ENCODE measurements at regions not wholly inside any gene's neighbourhood (a gene's known extent, or its start where the extent isn't known, plus 50 kb on each side); places are given as distances from the start of the nearest gene placed in this dataset.
"Not testable (repeated sequence)": the region's sequence is repeated elsewhere in the genome, so short reads cannot be mapped to it uniquely, and the experiment has no call there.

DNA sequence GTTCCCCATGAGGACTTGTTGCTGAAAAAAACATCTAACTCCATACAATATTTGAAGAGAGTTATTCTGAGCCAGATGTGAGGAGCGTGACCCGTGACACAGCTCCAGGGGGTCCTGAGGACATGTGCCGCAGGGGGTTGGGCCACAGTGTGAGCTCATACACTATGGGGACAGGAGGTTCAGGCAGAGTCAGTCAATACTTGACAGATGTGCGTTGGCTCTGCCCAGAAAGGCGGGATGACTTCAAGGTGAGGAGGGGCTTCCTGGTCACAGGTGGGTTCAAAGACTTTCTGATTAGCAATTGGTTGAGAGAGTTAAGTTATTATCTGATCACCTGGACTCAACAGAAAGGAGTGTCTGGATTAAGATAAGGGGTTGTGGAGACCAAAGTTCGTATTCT lies 147.1 kb upstream of the ZNF469 start:
- not testable (repeated sequence) for H3K27ac ChIP-seq; H3K4me2 ChIP-seq (ENCODE audit: low read length)

GRCh38 chr16:88236229-88236628 lies 146.5 kb upstream of the ZNF469 start:
- H3K9me3 ChIP-seq (ENCODE audit: control insufficient read depth, low read length); H3K27ac ChIP-seq; H3K9ac ChIP-seq; H3K4me2 ChIP-seq (ENCODE audit: low read length); H3K79me2 ChIP-seq; H3K4me3 ChIP-seq (ENCODE audit: low read depth, low read length); H3K27me3 ChIP-seq (ENCODE audit: control insufficient read depth, insufficient read depth, low read length); H3K36me3 ChIP-seq (ENCODE audit: control insufficient read depth, insufficient read depth, low read length); H2AFZ ChIP-seq; H3K4me1 ChIP-seq: not testable (repeated sequence)

More for the DNA sequence above, 147.1 kb upstream of the ZNF469 start:
- H3K27me3 ChIP-seq (ENCODE audit: control insufficient read depth, insufficient read depth, low read length); H3K9ac ChIP-seq; H3K79me2 ChIP-seq; H3K4me3 ChIP-seq (ENCODE audit: low read depth, low read length); H3K9me3 ChIP-seq (ENCODE audit: control insufficient read depth, low read length); H3K4me1 ChIP-seq; H3K36me3 ChIP-seq (ENCODE audit: control insufficient read depth, insufficient read depth, low read length); H2AFZ ChIP-seq: not testable (repeated sequence)

DNA sequence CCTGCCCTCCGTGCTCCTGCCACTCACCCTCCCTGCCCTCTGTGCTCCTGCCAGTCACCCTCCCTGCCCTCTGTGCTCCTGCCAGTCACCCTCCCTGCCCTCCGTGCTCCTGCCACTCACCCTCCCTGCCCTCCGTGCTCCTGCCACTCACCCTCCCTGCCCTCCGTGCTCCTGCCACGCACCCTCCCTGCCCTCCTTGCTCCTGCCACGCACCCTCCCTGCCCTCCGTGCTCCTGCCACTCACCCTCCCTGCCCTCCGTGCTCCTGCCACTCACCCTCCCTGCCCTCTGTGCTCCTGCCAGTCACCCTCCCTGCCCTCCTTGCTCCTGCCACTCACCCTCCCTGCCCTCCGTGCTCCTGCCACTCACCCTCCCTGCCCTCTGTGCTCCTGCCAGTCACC lies 145.4 kb upstream of the ZNF469 start:
- not testable (repeated sequence) for H3K4me3 ChIP-seq (ENCODE audit: low read depth, low read length)

DNA sequence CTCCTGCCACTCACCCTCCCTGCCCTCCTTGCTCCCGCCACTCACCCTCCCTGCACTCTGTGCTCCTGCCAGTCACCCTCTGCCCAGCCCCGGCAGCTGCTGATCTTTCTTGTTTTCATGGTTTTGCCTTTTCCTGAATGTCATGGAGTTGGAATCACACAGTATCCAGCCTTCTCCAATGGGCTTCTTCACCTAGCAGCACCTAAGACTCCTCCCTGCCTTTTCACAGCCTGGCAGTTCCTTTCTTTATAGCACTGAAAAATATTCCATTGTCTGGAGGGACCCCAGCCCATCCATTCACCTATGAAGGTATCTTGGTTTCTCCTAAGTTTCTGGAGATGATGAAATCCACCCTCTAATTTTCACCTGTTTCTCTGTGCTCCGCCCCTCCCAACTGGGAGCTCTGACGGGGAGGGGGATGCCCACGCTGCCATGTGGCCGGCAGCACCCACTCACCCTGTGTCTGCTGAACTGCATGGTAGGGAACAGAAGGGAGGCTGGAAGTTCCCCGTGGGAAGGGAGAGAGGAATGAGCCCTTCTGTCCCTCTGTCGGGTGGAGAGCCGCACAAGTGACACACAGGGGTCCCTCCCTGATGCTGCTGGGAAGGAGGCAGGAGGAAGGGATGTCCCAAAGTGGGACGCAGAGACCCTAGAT lies 144.9 kb upstream of the ZNF469 start:
- not testable (repeated sequence) for H3K9me3 ChIP-seq (ENCODE audit: control insufficient read depth, low read length); H3K4me3 ChIP-seq (ENCODE audit: low read depth, low read length); H3K79me2 ChIP-seq; H3K27ac ChIP-seq; H3K4me1 ChIP-seq; H3K4me2 ChIP-seq (ENCODE audit: low read length); H3K9ac ChIP-seq; H2AFZ ChIP-seq; H3K27me3 ChIP-seq (ENCODE audit: control insufficient read depth, insufficient read depth, low read length); H3K36me3 ChIP-seq (ENCODE audit: control insufficient read depth, insufficient read depth, low read length)

More for the DNA sequence above, 145.4 kb upstream of the ZNF469 start:
- not testable (repeated sequence) for H3K4me2 ChIP-seq (ENCODE audit: low read length); H3K36me3 ChIP-seq (ENCODE audit: control insufficient read depth, insufficient read depth, low read length); H3K27ac ChIP-seq; H3K27me3 ChIP-seq (ENCODE audit: control insufficient read depth, insufficient read depth, low read length); H3K9me3 ChIP-seq (ENCODE audit: control insufficient read depth, low read length); H2AFZ ChIP-seq; H3K4me1 ChIP-seq; H3K9ac ChIP-seq; H3K79me2 ChIP-seq

DNA sequence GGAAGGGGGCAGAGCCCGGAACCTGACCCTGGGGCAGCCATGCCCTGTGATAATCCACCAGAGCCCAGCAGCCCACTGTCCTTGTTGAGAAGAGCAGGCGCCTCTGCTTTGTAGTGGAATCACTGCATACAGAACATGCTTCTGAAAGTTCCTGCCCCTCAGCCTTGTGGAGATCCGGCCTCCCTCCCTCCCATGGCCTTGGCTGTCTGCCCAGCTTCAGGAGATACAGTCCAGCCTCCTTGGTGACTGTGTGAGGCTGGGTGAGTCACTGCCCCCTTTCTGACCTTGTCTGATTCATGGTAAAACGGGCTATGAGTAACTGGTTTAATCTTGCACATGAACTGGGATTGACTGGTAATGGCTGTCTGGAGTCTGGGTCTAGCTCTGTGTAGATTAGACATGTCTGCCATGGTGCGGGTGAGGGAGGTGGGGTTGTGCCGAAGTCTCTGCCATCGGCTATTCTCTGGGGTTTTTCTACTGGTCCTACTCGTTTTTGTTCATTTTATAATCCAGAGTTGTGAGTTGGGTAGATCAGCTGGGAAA lies 144.0 kb upstream of the ZNF469 start:
- H3K27me3 ChIP-seq (ENCODE audit: control insufficient read depth, insufficient read depth, low read length); H2AFZ ChIP-seq; H3K4me3 ChIP-seq (ENCODE audit: low read depth, low read length); H3K9me3 ChIP-seq (ENCODE audit: control insufficient read depth, low read length); H3K4me2 ChIP-seq (ENCODE audit: low read length); H3K4me1 ChIP-seq; H3K27ac ChIP-seq; H3K79me2 ChIP-seq; H3K9ac ChIP-seq; H3K36me3 ChIP-seq (ENCODE audit: control insufficient read depth, insufficient read depth, low read length): not testable (repeated sequence)

DNA sequence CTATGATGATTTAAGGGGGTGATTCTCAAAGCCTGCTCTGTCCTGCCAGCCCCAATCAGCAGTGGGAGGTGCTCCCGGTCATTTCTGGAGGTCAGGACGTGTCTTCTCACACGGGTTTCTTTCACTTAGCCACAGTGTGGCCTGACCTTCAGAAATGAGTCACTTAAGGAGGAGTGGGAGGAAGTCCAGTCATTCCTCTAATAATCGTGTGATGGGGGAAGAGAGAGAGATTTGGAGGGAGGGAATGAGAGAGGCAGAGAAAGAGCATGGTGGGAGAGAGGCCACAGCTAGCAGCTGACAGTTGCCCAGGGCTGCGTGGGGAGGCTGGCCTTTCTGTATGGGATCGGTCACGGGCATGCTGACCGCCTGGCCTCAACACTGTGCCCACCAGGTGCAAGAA lies 142.6 kb upstream of the ZNF469 start:
- not testable (repeated sequence) for H3K36me3 ChIP-seq (ENCODE audit: control insufficient read depth, insufficient read depth, low read length); H3K9me3 ChIP-seq (ENCODE audit: control insufficient read depth, low read length); H3K4me3 ChIP-seq (ENCODE audit: low read depth, low read length); H3K79me2 ChIP-seq; H3K27me3 ChIP-seq (ENCODE audit: control insufficient read depth, insufficient read depth, low read length); H3K4me2 ChIP-seq (ENCODE audit: low read length); H3K27ac ChIP-seq; H3K9ac ChIP-seq; H2AFZ ChIP-seq; H3K4me1 ChIP-seq

GRCh38 chr16:88240776-88241175 lies 142.0 kb upstream of the ZNF469 start:
- H3K9me3 ChIP-seq (ENCODE audit: control insufficient read depth, low read length); H3K4me2 ChIP-seq (ENCODE audit: low read length); H3K4me3 ChIP-seq (ENCODE audit: low read depth, low read length); H3K27ac ChIP-seq; H3K79me2 ChIP-seq; H3K36me3 ChIP-seq (ENCODE audit: control insufficient read depth, insufficient read depth, low read length); H3K4me1 ChIP-seq; H3K9ac ChIP-seq; H3K27me3 ChIP-seq (ENCODE audit: control insufficient read depth, insufficient read depth, low read length); H2AFZ ChIP-seq: not testable (repeated sequence)

DNA sequence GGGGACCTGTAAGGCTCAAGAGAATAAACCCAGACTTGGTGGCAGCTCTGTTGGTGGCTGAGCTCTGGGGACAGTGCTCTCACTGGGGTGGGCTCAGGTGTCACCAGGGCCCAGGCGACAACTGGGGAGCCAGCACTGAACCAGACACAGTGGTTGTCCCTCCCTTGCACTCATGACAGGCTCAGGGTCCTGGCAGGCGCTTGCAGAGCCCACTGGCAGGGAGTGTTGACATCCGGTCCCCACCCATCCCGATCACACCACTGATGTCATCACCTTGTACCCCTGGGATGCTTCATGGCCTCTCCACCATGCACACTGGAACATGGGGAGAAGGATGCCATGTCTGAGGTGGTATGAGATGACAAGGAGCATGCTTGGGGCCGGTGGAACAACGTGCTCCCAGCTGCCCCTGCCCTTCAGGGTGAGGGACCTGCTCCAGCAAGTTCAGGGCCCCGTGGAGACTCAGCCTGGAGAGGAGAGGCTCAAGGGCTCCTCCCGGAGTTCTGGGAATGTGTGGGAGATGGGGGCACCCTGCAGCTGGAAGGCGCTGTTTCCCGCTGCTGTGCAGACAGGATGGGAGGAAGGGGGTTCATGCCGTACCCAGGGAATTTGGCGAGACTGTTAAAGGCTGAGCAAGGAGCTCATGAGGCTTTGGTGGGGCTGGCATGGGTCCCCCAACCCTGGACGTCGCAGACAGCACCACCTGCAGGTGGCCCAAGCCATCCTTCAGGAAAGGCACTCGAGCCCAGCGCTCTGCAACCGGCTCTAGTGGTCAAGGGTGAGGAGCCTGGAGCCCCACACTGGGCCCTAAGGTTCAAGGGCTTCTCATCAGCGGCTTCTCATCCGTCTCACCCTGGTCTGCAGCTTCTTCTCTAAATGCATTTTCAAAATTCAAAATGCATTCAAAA lies 141.1 kb upstream of the ZNF469 start:
- H3K9me3 ChIP-seq (ENCODE audit: control insufficient read depth, low read length); H3K27me3 ChIP-seq (ENCODE audit: control insufficient read depth, insufficient read depth, low read length); H3K36me3 ChIP-seq (ENCODE audit: control insufficient read depth, insufficient read depth, low read length); H2AFZ ChIP-seq; H3K79me2 ChIP-seq; H3K4me3 ChIP-seq (ENCODE audit: low read depth, low read length); H3K27ac ChIP-seq; H3K4me2 ChIP-seq (ENCODE audit: low read length); H3K4me1 ChIP-seq; H3K9ac ChIP-seq: not testable (repeated sequence)

GRCh38 chr16:88242312-88243295 lies 140.2 kb upstream of the ZNF469 start:
- not testable (repeated sequence) for H3K4me2 ChIP-seq (ENCODE audit: low read length); H3K27ac ChIP-seq; H3K9me3 ChIP-seq (ENCODE audit: control insufficient read depth, low read length); H3K27me3 ChIP-seq (ENCODE audit: control insufficient read depth, insufficient read depth, low read length); H3K36me3 ChIP-seq (ENCODE audit: control insufficient read depth, insufficient read depth, low read length); H3K79me2 ChIP-seq; H3K9ac ChIP-seq; H3K4me3 ChIP-seq (ENCODE audit: low read depth, low read length); H2AFZ ChIP-seq; H3K4me1 ChIP-seq

GRCh38 chr16:88243921-88244320 lies 138.8 kb upstream of the ZNF469 start:
- H3K27me3 ChIP-seq (ENCODE audit: control insufficient read depth, insufficient read depth, low read length); H3K79me2 ChIP-seq; H3K9me3 ChIP-seq (ENCODE audit: control insufficient read depth, low read length); H3K9ac ChIP-seq; H3K4me1 ChIP-seq; H3K4me3 ChIP-seq (ENCODE audit: low read depth, low read length); H3K27ac ChIP-seq; H2AFZ ChIP-seq; H3K4me2 ChIP-seq (ENCODE audit: low read length); H3K36me3 ChIP-seq (ENCODE audit: control insufficient read depth, insufficient read depth, low read length): not testable (repeated sequence)
